ENCODE measurements at regions not wholly inside any gene's neighbourhood (a gene's known extent, or its start where the extent isn't known, plus 50 kb on each side); places are given as distances from the start of the nearest gene placed in this dataset.

GRCh38 chr3:31450345-31450744, 82.4 kb upstream of the STT3B start:
- no peak for TF ChIP-seq EZH2 (conservative IDR thresholded peaks at IDR 0.05; ENCODE audit: low read depth, low read length)
- no peak for TF ChIP-seq MNT (IDR thresholded peaks at IDR 0.05)
- TF ChIP-seq CTCF (CRISPR knock-in tag; IDR thresholded peaks at IDR 0.05) = no peak
- TF ChIP-seq FOSL1 (CRISPR knock-in tag; IDR thresholded peaks at IDR 0.05; ENCODE audit: borderline replicate concordance) = no peak
- TF ChIP-seq AHR (CRISPR knock-in tag; IDR thresholded peaks at IDR 0.05) = no peak
- TF ChIP-seq ZBTB1 (CRISPR knock-in tag; IDR thresholded peaks at IDR 0.05; ENCODE audit: borderline replicate concordance) = no peak
- TF ChIP-seq SNAPC2 (CRISPR knock-in tag; IDR thresholded peaks at IDR 0.05) = no peak
- no peak for TF ChIP-seq RFXANK (CRISPR knock-in tag; IDR thresholded peaks at IDR 0.05)
- TF ChIP-seq HOMEZ (CRISPR knock-in tag; IDR thresholded peaks at IDR 0.05; ENCODE audit: low read depth) = no peak
- TF ChIP-seq HIVEP1 (CRISPR knock-in tag; IDR thresholded peaks at IDR 0.05) = no peak
- TF ChIP-seq ZNF280B (CRISPR knock-in tag; IDR thresholded peaks at IDR 0.05; ENCODE audit: borderline replicate concordance) = no peak
- no peak for TF ChIP-seq SUZ12 (IDR thresholded peaks at IDR 0.05; ENCODE audit: low read depth, low read length)
- TF ChIP-seq ZNF577 (CRISPR knock-in tag; IDR thresholded peaks at IDR 0.05; ENCODE audit: borderline replicate concordance, low read depth) = no peak
- TF ChIP-seq RXRA (CRISPR knock-in tag; IDR thresholded peaks at IDR 0.05) = no peak

All from HepG2 (cell line).